H1 (cell line): ENCODE measurements at regions not wholly inside any gene's neighbourhood (a gene's known extent, or its start where the extent isn't known, plus 50 kb on each side); places are given as distances from the start of the nearest gene placed in this dataset.

ENCODE experiments used
- CTCF ChIA-PET: fragments of 300-600 bp; sonication (Branson Sonifier 250); formaldehyde crosslinking; loops from one replicate; lab custom pipeline; 2021; ENCODE audit not compliant: partially characterized antibody; lab: Charles Lee
- POLR2A ChIA-PET: fragments of 300-600 bp; sonication (Branson Sonifier 250); formaldehyde crosslinking; loops from one replicate; lab custom pipeline; 2021; ENCODE audit warnings: inconsistent platforms; ENCODE audit not compliant: partially characterized antibody; lab: Charles Lee
- DNase-seq, 2 experiments: peaks; one replicate each; pipeline versions ENCODE4 v3.0.0 to v3.0.0-alpha.2; 2010 to 2022; ENCODE audit warnings: low spot score in 2 of 2, low read depth in 1 of 2, mixed read lengths in 1 of 2
- FAIRE-seq: peaks from 2 replicates; lab custom pipeline; 2011; peaks lifted over from hg19 to GRCh38; lab: Jason Lieb, UNC
- H2AFZ ChIP-seq: 2 replicates; pipeline ENCODE4 v1.8.1; 2012; ENCODE audit warnings: low read length, inconsistent platforms
- H2AK5ac ChIP-seq: 2 replicates; pipeline ENCODE4 v1.6.1; 2013; ENCODE audit warnings: low read depth, low read length
- H2BK120ac ChIP-seq: replicated peaks from 2 replicates; pipeline ENCODE3; 2013; ENCODE audit warnings: low read depth, low read length, inconsistent platforms
- H2BK12ac ChIP-seq: 2 replicates; pipeline ENCODE4 v1.6.1; 2013; ENCODE audit warnings: low read depth, low read length
- H2BK15ac ChIP-seq: 2 replicates; pipeline ENCODE4 v1.6.1; 2013; ENCODE audit warnings: low read length
- H2BK20ac ChIP-seq: 2 replicates; pipeline ENCODE4 v1.6.1; 2013; ENCODE audit warnings: low read length
- H2BK5ac ChIP-seq: 2 replicates; pipeline ENCODE4 v1.6.1; 2013; ENCODE audit warnings: low read depth, low read length
- H3K14ac ChIP-seq: 2 replicates; pipeline ENCODE4 v1.6.1; 2013; ENCODE audit warnings: inconsistent platforms; ENCODE audit not compliant: insufficient read length
- H3K18ac ChIP-seq: 2 replicates; pipeline ENCODE4 v1.6.1; 2013; ENCODE audit warnings: low read length; ENCODE audit errors: extremely low read depth
- H3K23ac ChIP-seq: 2 replicates; pipeline ENCODE4 v1.6.1; 2013; ENCODE audit warnings: inconsistent platforms; ENCODE audit not compliant: insufficient read length
- H3K23me2 ChIP-seq: 2 replicates; pipeline ENCODE4 v1.6.1; 2013; ENCODE audit warnings: low read depth, low read length
- H3K27ac ChIP-seq: 2 replicates; pipeline ENCODE4 v1.6.1; 2011; ENCODE audit warnings: low read depth, low read length, inconsistent platforms
- H3K27me3 ChIP-seq, 4 experiments: replicated peaks in 1 of 4; 1 replicate in 1 of 4; 2 replicates in 3 of 4; pipeline versions ENCODE4 v1.6.1 to v1.8.1; 2011 to 2013; ENCODE audit warnings: low read length in 3 of 4, mild to moderate bottlenecking in 3 of 4, inconsistent platforms in 2 of 4, mixed read lengths in 2 of 4, moderate library complexity in 1 of 4; ENCODE audit not compliant: control insufficient read depth in 3 of 4, insufficient read depth in 3 of 4; ENCODE audit errors: extremely low read depth in 1 of 4
- H3K36me3 ChIP-seq, 4 experiments: 2 replicates each; pipeline versions ENCODE4 v1.6.1 to v1.8.1; 2011 to 2013; ENCODE audit warnings: mild to moderate bottlenecking in 4 of 4, low read length in 3 of 4, moderate library complexity in 2 of 4, control low read depth in 1 of 4, inconsistent platforms in 1 of 4; ENCODE audit not compliant: insufficient read depth in 4 of 4, control insufficient read depth in 2 of 4
- H3K4ac ChIP-seq: replicated peaks from 2 replicates; pipeline ENCODE3; 2013; ENCODE audit warnings: low read length, low read depth, mixed read lengths, inconsistent platforms; ENCODE audit not compliant: insufficient read length
- H3K4me1 ChIP-seq, 4 experiments: replicated peaks in 1 of 4; 1 replicate in 1 of 4; 2 replicates in 3 of 4; pipeline versions ENCODE4 v1.6.1 to v1.8.1; 2011 to 2013; ENCODE audit warnings: low read length in 3 of 4, inconsistent platforms in 2 of 4, mixed read lengths in 1 of 4; ENCODE audit not compliant: insufficient read depth in 4 of 4, control insufficient read depth in 3 of 4
- H3K4me2 ChIP-seq, 2 experiments: 2 replicates each; pipeline versions ENCODE4 v1.6.1 to v1.8.1; 2011 to 2013; ENCODE audit warnings: low read depth in 2 of 2, low read length in 2 of 2, control low read depth in 1 of 2, inconsistent platforms in 1 of 2, mild to moderate bottlenecking in 1 of 2; ENCODE audit not compliant: insufficient read depth in 1 of 2
- H3K4me3 ChIP-seq, 4 experiments: fragments of 200-600, 300-600 bp in 1 of 4; sonication (generic), shearing (Covaris generic), sonication (Bioruptor Twin) in 1 of 4; 2 replicates each; pipeline versions ENCODE4 v1.5.1 to v1.8.1; 2011 to 2016; ENCODE audit warnings: low read length in 4 of 4, low read depth in 3 of 4, control low read depth in 2 of 4, inconsistent platforms in 2 of 4, mild to moderate bottlenecking in 2 of 4, mixed read lengths in 1 of 4, moderate library complexity in 1 of 4; ENCODE audit not compliant: insufficient read depth in 2 of 4; ENCODE audit errors: extremely low read depth in 1 of 4
- H3K56ac ChIP-seq: replicated peaks from 2 replicates; pipeline ENCODE3; 2013; ENCODE audit warnings: low read depth, mild to moderate bottlenecking, mixed read lengths, low read length, inconsistent platforms; ENCODE audit not compliant: insufficient read length
- H3K79me1 ChIP-seq: 2 replicates; pipeline ENCODE4 v1.6.1; 2013; ENCODE audit warnings: low read depth, low read length, control low read depth
- H3K79me2 ChIP-seq, 2 experiments: 2 replicates each; pipeline versions ENCODE4 v1.6.1 to v1.8.1; 2012 to 2013; ENCODE audit warnings: low read length in 2 of 2, mild to moderate bottlenecking in 2 of 2, inconsistent platforms in 1 of 2; ENCODE audit not compliant: insufficient read depth in 2 of 2, control insufficient read depth in 1 of 2
- H3K9ac ChIP-seq, 4 experiments: replicated peaks in 1 of 4; 1 replicate in 1 of 4; 2 replicates in 3 of 4; pipeline versions ENCODE4 v1.6.1 to v1.8.1; 2011 to 2013; ENCODE audit warnings: low read depth in 3 of 4, low read length in 3 of 4, control low read depth in 2 of 4, mild to moderate bottlenecking in 2 of 4, moderate library complexity in 2 of 4, inconsistent platforms in 1 of 4; ENCODE audit errors: extremely low read depth in 1 of 4
- H3K9me3 ChIP-seq, 2 experiments: 2 replicates each; pipeline versions ENCODE4 v1.6.1 to v1.8.1; 2012 to 2013; ENCODE audit warnings: mild to moderate bottlenecking in 2 of 2, moderate library complexity in 2 of 2, control low read depth in 1 of 2, inconsistent platforms in 1 of 2, low read depth in 1 of 2, low read length in 1 of 2, mixed read lengths in 1 of 2; ENCODE audit not compliant: insufficient read depth in 2 of 2
- H4K20me1 ChIP-seq, 2 experiments: replicated peaks in 1 of 2; 2 replicates each; pipeline versions ENCODE3 to v1.8.1; 2011 to 2013; ENCODE audit warnings: inconsistent platforms in 2 of 2, low read length in 2 of 2, mild to moderate bottlenecking in 1 of 2; ENCODE audit not compliant: insufficient read depth in 2 of 2, control insufficient read depth in 1 of 2
- H4K5ac ChIP-seq: 2 replicates; pipeline ENCODE4 v1.6.1; 2013; ENCODE audit warnings: low read length, low read depth, mixed read lengths, inconsistent platforms; ENCODE audit not compliant: insufficient read length
- H4K8ac ChIP-seq: 2 replicates; pipeline ENCODE4 v1.8.0; 2013; ENCODE audit warnings: mild to moderate bottlenecking, moderate library complexity, low read length, inconsistent platforms; ENCODE audit not compliant: insufficient read depth; ENCODE audit errors: extremely low read depth
- H4K91ac ChIP-seq: replicated peaks from 2 replicates; pipeline ENCODE3; 2013; ENCODE audit warnings: low read length, mixed read lengths, inconsistent platforms; ENCODE audit not compliant: insufficient read length
- CHD1 ChIP-seq: IDR thresholded peaks from 2 replicates; pipeline ENCODE4 v1.6.1; 2012; ENCODE audit warnings: low read depth, low read length, improper control_type of control experiment
- WGBS, 2 experiments: shearing (Covaris generic) in 1 of 2; methylation state at CpG; one replicate each; pipeline versions ENCODE4 v1.1.6 to v1.1.7; 2013 to 2015; ENCODE audit warnings: low lambda C conversion rate in 2 of 2, mixed read lengths in 2 of 2, inconsistent platforms in 1 of 2, low coverage in 1 of 2, missing lambda C conversion rate in 1 of 2; ENCODE audit not compliant: insufficient replicate concordance in 2 of 2, insufficient coverage in 1 of 2, insufficient read length in 1 of 2; ENCODE audit errors: extremely low coverage in 1 of 2, missing lambda C conversion rate in 1 of 2; 5-methylcytosine and 5-hydroxymethylcytosine counted together

DNA sequence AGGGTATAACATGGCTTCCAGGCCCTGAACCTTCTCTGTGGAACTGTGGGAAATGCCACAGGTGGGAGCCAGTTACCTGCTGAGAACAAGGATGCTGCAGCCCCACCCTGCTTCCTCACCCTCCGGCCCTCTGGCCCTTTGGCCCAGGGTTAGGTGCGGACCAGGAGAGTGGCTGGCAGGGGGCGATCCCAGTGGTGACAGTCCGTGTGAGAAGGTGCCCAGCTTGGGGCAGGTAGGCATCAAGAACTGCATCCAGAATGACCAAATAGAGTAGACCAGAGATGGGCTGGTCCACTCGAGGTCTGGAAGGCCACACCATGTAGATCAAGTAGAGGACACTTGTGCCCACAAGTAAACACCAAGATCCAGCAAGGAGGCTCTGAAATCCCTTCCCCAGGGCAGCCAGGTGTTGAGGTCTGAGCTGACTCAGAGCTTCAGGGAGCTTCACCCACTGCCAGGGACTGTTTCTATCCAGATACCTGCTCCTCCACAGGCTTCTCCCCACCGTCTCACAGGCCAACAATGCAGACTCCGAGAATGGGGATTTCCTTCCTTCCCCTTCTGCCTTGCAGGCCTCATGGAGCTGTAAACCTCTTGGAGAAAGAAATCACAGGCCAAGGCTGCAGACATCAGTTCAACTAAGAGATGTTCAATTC, 61.4 kb upstream of the ZSWIM6 start:
- Histone ChIP-seq H3K27me3 (no peaks in the 10 kb centered on the region), H3K4me3 (no peak overlapping the region), H3K79me2 (no peaks in the 10 kb centered on the region), H2AK5ac (no peak overlapping the region), H3K14ac (no peak overlapping the region), H3K18ac (no peak overlapping the region), H3K4me2 (no peak overlapping the region), H2BK15ac (no peak overlapping the region), H4K5ac (no peak overlapping the region), H2BK12ac (no peak overlapping the region), H3K23ac (no peak overlapping the region), H2BK20ac (no peak overlapping the region), H3K4ac (no peak overlapping the region), H3K9me3 (no peaks in the 10 kb centered on the region), H4K8ac (no peak overlapping the region), H3K27ac (no peak overlapping the region), H2AFZ (no peak overlapping the region), H3K23me2 (no peaks in the 10 kb centered on the region), H3K79me1 (no peaks in the 10 kb centered on the region), H2BK5ac (no peak overlapping the region), H4K20me1 (no peaks in the 10 kb centered on the region), H4K91ac (no peak overlapping the region), H3K36me3 (no peaks in the 10 kb centered on the region), H3K56ac (no peak overlapping the region), H3K9ac (no peak overlapping the region), H3K4me1 (peaks cover 0 to 8% (median 0%) of the 10 kb centered on the region in 4 experiments; a peak in 2 of 7 replicates), H2BK120ac (no peak overlapping the region)
- POLR2A ChIA-PET = interaction anchor here (1.4 kb wide), 1 partner anchor 8 kb away, joined by 3 read pairs; no protein-coding TSS in a partner anchor
- no peak for DNase-seq
- FAIRE-seq = no peak
- WGBS, 2 experiments = 90% methylated on average over 6 of the region's 7 CpGs; no CpG with 5 or more reads in 1 of the 2 experiments
- CTCF ChIA-PET = interaction anchor here (0.7 to 1.0 kb wide), 2 partner anchors 9 to 146 kb away, joined by 3 to 4 read pairs; no protein-coding TSS in a partner anchor
- TF ChIP-seq CHD1 = no peak
